ENCODE measurements at regions not wholly inside any gene's neighbourhood (a gene's known extent, or its start where the extent isn't known, plus 50 kb on each side); places are given as distances from the start of the nearest gene placed in this dataset.

DNA sequence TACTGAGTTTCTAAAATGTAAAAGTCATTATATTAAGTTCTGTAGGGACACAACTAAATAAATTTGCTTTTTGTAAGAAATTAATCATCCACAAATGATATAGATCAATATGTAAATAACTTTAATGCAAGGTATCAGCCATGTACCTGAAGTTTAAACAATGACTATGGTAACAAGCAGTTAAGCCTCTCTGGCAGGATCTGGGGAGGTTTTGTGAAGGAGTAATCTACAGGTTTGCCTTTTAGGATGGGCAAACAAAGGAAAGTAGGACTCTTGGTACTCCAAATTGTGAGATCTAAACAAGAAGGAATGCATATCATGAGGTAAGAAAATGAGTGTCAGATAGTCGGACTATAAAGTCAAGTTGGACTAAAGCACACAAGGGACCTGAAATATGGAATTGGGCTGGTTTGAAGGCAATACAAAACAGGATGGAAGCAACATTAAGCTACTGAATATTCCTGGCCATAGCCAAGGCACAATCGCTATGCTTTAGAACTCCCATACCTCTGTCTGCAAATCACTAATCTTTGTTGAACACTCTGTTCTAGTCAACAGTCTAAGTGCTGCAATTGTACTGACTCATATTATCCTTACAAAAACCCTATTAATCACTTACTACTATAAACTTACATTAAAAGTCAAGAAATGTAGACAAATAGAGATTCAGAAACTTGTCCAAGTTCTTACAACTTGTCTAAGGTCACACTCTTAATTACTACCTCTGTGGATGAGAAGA lies 412.8 kb downstream of the DIPK2A start:
- no peak for DNase-seq

DNA sequence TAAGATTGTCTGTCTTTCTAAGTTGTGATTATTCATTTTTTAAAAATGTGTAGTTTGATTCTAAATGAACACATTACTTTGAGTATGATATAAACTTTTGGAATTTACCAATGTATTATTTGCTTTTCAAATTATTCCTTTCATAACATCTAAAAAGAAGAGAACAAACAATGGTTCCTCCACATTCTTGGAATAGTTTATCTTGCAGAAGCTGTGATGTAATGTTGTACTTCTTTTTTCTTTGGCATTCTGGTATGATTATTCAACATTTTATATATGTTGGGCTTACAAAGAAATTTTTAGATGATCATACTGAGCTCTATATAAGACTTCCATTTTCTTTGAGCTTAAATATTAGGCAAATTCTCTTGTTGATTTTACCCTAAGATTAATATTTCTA lies 419.2 kb downstream of the DIPK2A start:
- no peak for DNase-seq

DNA sequence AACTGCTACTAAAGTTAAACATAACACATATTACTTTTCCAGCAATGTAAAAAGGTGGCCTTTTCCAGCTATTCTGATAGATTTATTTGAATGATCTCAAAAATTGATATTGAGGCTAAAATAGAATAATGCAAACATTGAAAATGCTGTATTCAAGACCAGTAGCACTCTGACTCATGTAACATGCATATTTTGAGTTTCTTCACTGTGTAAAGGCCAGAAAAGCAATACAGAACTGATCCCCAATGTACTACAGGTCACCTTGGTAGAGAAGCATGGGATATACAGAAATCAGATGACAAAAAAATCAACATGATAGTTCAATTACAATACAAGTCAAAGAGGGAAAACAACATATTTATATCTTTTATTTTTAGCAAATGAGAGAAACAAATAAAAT lies 419.6 kb downstream of the DIPK2A start:
- no peak for DNase-seq

DNA sequence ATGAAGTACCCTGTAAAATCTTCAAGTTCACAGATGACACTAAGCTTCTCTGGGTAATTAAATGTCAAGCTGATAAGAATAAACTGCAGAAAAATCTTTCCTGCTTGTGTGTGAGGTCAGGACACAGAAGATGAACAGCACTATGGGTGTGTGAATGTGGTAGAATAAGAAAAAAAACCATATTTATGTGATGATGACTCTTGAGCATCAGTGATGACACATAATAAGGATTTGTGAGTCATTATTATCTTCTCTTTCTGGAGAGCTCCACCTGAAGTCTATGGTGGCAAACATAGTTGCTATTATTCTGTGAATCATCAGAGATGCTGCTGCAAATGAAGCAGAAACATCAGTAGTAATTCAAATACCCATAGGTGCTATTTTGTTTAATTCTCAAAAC lies 422.4 kb downstream of the DIPK2A start:
- no peak for DNase-seq

DNA sequence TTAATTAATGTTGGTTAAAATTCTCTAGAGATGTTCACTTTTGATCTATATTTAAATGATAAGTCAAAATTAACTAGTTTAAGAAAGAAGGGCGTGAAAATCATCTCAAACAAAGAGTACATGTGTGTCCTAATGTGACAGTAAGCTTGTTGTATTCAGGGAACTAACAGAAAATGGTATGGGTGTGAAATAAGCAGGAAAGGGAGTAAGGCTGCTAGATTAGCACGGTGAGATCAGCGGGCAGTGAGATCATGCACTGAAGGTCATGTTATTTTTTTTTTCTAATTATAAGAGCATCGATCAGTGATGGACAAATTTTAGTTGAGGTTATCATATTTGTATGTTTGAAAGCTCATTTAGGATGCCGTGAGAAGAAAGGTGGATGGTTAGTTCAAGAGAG lies 430.8 kb downstream of the DIPK2A start:
- DNase-seq: no peak

DNA sequence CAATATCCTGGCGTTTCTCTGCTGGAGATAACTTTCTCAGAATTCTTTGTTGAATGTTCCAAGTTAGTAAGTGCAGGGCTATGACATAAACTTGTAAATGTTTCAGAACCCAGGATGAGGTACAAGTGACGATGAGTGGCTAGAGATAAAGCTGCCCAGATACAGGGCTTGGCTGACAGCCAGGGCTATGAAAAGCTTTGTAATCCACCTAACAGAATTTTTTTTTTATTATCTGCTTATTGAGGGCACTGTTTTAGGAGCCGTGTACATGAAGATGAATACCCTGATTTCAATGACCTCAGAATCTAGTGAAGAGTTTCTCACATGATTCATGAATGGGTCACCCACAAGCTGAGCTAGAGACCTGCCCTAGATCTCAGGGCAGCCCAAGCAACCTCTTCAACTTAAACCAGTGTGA lies 431.4 kb downstream of the DIPK2A start:
- DNase-seq: no peak

DNA sequence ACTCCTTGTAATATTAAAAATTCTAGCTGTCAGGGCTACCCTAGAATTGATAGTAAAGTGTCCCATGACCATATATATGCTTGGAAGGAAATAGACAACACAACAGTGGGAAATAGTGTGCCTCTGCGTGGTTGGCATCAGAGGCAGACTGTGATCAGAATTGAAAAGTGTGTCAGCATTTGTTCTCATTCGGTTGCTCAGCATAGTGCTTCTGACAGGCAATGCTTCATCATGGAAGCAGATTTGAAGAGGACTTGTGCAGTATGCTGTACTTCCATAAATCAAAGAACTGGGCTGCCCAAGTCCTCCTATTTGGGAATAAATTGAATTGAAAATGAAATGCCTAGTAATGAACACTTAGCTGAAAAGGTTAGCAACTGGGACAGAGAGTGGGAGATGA lies 435.7 kb downstream of the DIPK2A start:
- DNase-seq: no peak

DNA sequence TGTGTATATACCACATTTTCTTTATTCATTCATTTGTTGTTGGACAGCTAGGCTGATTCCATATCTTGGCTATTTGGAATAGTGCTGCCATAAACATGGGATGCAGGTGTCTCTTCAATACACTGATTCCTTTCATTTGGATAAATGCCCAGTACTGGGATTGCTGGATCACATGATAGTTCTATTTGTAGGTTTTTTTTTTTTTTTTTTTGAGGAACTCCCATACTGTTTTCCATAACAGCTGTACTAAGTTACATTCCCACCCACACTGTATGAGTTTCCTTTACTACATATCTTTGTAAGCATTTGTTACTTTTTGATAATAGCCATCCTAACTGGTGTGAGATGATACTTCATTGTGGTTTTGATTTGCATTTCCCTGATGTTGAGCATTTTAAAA lies 437.7 kb downstream of the DIPK2A start:
- no peak for DNase-seq

DNA sequence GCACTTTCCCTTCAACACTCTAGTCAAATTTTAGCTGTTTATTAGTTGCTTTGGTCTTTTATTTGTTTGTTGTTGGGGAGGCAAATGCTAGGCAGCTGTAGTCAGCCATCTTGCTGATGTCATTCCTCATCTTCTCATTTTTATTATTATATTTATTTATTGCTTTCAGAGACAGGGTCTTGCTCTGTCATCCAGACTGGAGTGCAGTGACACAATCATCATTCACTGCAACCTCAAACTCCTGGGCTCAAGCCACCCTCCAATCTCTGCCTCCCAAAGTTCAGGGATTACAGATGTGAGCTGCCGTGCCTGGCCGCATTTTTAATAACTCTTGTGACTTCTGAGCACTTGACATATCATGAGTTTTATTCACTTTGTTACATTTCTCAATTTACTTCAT lies 441.4 kb downstream of the DIPK2A start:
- no peak for DNase-seq

DNA sequence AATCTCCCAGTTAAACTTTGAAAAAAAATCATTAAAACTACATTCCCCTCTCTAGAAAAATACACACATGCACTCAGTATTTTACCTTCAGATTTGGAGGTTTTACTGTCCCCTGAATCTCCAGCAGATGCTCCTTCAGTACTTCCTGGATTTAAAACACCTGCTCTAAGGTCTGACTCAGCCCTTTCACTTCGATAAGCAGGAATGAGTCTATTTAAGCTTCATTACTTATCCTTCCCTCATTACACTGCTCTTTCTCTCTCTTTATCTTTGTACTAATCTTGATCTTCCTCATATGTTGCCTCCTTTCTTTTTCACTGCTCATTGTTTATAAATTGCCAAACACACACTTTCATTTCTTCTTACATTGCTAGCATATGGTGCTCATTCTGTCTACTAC lies 443.9 kb downstream of the DIPK2A start:
- DNase-seq: no peak

DNA sequence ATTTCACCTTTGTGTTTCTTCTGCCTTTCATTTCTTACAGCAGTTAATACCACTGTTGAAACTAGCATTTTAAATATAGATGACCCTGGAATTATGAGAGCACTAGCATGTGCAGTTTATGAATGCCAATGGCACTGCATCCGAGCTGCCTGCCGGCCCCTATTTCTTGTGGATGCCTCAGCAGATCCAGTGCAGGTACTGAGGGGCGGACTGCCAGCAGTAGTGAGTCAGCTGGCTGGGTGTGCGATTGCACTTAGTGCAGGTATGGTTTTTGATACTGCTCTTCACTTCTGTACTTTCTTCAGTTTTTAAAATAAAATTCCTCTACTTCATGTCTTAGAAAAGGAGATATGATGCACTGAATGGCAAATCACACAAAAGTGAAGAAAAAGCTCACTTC lies 453.0 kb downstream of the DIPK2A start:
- DNase-seq: no peak

DNA sequence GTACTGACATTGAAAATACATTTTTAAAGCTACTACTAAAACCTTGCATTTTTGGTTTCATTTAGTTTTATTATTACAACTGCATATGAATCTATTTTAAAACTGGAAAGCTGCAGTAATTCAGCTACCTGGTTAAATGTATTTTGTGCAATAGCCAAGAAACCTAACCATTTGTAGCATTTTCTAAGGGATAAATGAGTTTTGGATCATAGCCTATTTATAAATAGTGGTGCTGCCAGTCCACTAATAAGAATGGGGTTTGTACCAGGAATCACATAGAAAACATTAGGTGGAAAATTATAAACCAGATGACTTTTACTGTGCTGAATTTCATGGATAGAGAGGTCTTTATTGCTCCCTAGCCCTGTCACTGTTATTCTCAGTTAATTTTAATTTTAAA lies 454.7 kb downstream of the DIPK2A start:
- DNase-seq: no peak

DNA sequence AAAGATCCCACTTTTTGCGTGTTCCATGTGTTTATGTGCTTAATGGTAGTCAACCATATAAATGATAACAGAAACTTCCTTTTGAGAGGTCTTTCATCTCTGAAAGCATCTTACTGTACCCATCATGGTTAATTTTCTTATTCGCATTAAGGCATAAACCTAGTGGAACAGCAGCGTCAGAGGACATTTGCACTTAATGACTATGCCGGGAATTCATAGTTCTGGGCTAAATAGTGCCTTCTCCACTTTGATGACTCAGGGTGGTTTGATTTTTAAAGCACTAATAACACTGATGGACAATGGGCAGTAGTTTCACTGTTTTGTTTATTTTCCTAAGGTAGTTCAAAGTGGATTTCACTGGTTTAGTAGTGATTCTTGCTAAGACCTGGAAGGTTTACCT lies 455.3 kb downstream of the DIPK2A start:
- no peak for DNase-seq

DNA sequence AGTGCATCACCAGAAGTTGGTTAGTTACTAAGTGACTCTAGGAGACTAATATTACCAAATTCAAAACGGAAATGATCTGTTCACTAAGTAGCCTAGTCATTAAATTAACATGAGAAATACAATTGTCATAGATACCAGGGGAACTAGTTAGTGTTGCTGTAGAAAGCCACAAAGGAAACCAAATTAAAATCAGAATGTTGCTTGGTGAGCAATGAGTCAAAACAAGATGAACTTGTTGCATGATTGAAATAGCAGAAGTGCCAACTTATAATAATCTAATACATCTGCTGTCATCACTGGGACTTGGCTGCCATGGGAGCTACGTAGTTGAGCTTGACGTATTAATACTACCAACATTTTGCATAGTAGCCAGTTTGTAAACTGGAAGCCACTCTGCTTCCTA lies 458.1 kb downstream of the DIPK2A start:
- DNase-seq: no peak

DNA sequence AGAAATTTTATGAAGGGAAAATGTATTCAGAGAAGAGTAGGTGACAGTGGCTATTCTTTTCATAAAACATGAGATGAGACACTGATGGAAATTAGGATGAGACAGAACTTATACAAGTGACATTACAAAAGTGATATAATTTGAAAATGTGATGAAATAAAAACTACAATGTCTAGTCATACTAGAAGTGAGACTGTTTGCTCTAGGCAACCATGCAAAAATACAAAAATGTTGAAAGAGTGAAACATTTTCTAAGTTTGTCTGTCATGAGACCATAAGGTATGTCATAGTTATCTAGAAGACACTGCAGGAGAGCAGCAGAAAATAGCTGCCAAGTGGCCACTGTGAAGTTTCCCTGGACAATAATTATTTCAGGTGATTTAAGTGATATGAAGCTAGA lies 459.5 kb downstream of the DIPK2A start:
- DNase-seq: no peak

DNA sequence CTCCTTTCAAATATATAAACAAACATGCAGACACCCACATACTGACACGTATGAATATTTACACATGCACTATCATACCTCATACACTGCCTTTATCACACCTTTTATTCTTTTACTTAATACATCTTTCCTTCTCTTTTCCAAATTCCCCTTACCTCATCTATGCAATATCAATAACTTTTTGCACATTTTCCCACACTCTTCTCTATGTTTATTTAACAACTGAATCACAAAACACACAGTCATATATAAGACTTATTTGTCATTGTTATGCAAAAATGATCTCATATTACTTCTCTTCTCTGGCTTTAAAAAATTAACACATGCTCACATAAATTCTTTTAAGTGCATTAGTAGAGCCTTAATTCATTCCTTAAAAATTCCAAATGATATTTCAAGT lies 461.4 kb downstream of the DIPK2A start:
- DNase-seq: no peak

DNA sequence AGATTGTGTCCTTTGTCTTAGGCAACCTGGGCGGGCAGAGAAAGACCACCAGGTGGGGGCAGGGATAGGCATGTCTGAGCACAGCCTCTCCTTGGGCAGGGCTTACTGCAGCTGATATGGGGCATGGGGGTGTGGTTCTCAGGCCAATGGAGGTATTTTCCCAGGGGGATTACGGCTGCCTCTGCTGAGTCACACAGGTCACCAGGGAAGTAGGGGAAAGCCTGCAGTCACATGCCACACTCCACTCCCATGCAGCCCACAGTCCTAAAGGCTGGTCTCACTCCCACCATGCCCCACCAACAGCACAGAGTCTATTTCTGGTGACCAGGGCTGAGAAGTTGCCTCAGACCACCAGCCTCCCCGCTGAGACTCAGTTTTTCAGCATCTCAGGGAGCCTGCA lies 466.4 kb downstream of the DIPK2A start:
- DNase-seq: no peak

DNA sequence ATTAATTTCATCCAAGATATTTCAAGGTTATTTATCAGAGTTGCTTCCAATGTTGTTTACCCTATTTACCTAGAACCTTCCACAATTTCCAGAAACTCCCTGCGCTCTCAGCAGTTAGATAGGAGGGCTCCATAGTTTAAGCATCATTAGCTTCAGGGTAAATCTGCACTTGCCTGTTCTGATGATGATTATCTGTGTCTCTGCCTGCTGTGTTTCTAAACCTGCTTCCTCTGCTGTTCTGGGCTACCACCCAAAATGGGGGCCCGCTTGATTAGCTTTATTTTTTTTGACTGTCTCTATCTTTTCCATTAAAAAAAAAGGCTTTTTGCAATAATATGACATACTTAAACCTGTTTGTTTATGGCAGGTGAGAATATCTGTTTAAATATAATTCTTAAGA lies 472.4 kb downstream of the DIPK2A start:
- no peak for DNase-seq

DNA sequence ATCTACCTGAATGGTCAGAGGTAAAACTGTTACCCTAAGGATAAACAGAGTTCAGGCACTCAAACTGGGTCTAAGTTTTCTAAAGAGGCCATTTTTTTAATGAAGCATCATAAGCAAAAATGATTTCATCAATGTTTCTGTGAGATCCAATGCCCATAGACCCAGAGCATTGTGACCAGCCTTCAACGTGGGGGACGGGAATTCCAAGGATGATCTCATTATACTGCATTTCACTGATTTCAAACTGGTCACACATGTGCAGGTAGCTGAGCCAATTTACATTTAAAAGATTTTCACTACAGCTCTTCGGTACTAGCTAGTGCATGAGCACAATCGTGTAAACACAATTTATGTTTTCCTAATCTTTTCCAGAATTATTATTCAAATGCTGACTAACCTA lies 472.9 kb downstream of the DIPK2A start:
- no peak for DNase-seq

DNA sequence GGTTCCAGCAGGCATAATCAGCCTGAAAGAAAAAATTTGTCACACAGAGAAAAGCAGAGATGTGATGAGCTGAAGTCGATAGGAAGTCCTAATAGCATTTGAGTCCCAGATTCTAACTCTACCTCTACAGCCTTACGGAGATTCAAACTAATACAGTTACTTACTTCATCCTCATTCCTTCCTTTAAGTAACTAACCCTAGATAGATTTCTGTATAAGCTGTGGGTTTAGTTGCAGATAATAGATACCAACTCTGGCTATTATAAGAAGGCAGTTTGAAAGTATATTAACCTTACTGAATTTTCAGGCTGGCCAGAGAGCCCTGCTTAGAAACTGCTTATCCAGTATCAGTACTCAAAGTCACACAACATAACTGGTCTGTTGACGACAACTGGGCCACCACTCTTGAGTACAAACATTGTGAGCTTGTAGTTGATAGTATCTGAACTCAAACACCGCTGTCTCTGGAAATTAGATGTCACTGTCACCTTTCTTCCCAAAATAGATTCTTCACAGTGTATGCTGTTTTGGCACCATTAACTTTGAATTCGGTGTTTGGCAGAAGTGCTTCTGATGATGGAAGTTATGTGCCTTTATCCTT lies 484.3 kb downstream of the DIPK2A start:
- DNase-seq: no peak

DNA sequence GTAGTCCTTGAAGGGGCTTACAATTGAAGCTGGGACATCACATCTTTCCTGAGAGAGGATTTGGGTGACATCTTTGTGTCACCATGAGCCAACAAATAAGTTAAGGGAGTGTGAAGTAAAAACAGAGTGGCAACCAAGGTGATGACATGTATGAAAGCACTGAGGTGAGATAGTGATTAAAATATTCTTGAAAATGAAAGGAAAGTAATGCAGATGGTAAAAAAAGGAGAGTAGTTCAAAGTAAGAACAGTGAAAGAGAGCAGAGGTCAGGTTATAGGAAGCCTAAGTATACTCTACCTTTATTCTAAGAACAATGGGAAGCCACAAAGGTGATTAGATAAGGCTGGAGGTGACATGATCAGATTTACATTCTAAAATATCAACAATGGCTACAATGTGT lies 486.1 kb downstream of the DIPK2A start:
- DNase-seq: no peak

DNA sequence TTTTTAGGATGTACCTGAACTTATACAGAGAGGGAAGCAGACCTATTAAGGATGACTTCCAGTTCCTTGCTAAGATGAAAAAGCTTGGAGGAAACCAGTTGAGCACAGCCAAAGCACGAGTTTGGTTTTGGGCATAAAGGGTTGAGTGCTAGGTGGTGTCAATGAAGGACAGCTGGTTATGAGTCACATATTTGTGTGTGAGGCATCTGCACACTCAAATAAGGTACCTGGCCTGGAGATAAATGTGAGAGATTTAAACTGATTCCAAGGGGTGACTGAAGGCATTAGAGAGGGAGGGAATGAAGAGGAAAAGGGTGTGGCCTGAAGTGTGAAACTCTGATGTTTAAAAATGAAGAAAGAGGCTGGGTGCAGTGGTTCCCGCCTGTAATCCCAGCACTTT lies 486.7 kb downstream of the DIPK2A start:
- DNase-seq: no peak

DNA sequence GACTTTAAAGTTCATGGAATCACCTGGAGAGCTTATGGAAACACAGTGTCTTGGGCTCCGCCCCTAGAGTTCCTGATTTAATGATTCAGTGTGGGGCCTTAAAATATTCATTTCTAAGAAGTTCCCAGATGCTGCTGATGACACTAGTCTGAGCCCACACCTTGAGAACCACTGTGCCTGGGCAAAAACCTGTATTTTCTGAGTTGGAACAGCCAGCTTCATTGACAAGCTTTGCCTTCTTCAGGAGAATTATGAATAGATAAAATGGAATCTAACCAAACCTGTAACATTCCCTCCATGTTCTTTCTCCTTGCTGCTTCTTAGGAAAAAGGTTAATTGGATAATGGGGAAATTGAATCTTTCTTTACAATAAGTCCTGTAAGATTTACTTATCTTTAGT lies 490.7 kb downstream of the DIPK2A start:
- no peak for DNase-seq

DNA sequence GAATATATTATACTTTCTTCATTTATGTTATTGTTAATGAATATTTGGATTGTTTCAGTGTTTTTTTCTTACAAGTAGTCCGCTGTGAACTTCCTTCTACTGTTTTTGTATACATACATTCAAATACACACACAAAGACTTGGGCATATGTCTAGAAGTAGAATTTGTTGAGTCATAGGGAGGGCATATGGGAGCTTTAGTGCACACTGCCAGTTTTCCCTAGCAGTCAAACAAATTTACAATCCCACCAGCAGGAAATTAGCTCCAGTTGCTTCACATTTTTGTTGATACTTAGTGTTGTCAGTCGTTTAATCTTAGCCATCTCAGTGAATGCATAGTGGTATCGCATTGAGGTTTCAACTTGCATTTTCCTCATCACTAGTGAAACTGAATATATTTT lies 492.3 kb downstream of the DIPK2A start:
- DNase-seq: no peak

DNA sequence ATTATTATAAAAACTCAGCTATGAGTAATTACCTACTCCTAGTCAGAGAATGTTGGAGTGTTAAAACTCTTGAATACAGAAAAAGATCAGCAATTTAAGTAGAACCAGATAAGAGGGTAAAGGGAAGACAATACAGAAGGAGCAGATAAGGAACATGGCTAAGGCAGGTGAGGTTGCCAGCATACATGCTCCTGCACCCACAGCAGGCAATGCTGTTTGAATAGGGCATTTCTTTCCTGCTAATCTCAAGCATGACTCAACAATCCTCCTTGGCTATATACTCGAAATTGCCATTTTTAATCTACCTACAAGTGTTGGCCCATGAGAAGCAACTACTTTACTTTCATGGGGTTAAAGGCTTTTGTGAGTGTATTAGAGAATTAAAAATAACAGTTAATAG lies 494.5 kb downstream of the DIPK2A start:
- no peak for DNase-seq
